Ovary (tissue), 7 donors: ENCODE measurements at regions not wholly inside any gene's neighbourhood (a gene's known extent, or its start where the extent isn't known, plus 50 kb on each side); places are given as distances from the start of the nearest gene placed in this dataset.

Experiments
- DNase-seq, 5 donors: peaks; one replicate each; pipeline ENCODE4 v3.0.0-alpha.2; 2019 to 2020
- H3K27ac ChIP-seq, 2 donors: fragments of 200-600 bp; one replicate each; pipeline versions ENCODE4 v1.5.1 to v1.8.0; 2019 to 2022
- H3K27me3 ChIP-seq: fragments of 200-600 bp; one replicate; pipeline ENCODE4 v1.8.0; 2022
- H3K36me3 ChIP-seq: fragments of 200-600 bp; sonication (generic); one replicate; pipeline ENCODE4 v1.5.1; 2019
- H3K4me1 ChIP-seq: one replicate; pipeline ENCODE4 v1.8.1; 2013; ENCODE audit warnings: mild to moderate bottlenecking, moderate library complexity; ENCODE audit not compliant: insufficient read depth
- H3K4me3 ChIP-seq: fragments of 200-600 bp; sonication (generic); one replicate; pipeline ENCODE4 v1.5.1; 2017
- H3K9me3 ChIP-seq, 2 donors: fragments of 200-600 bp in 1 of 2; sonication (generic) in 1 of 2; one replicate each; pipeline versions ENCODE4 v1.5.1 to v1.8.1; 2013 to 2019; ENCODE audit warnings: mild to moderate bottlenecking in 1 of 2, moderate library complexity in 1 of 2
- EP300 ChIP-seq: sonication (generic); formaldehyde crosslinking; IDR thresholded peaks from one replicate; pipeline ENCODE4 v1.6.1; 2017; ENCODE audit warnings: antibody characterized with exemption
- POLR2A ChIP-seq: fragments of 450-650 bp; IDR thresholded peaks from one replicate; pipeline ENCODE4 v1.6.1; 2017; ENCODE audit warnings: antibody characterized with exemption, mild to moderate bottlenecking, moderate library complexity
- WGBS, 3 donors: extraction: QIAGEN DNeasy Blood & Tissue Kit in 1 of 3; methylation state at CpG; one replicate each; pipeline versions ENCODE4 v1.1.5 to v1.1.7; 2013 to 2017; 5-methylcytosine and 5-hydroxymethylcytosine counted together
- intact Hi-C, 4 donors: fragments of 100-400 bp; cut with DNase I; formaldehyde crosslinking; loops; one replicate each; pipeline versions ENCODE4 v1.11.0 to v1.15.1; 2022 to 2023
- TF ChIP-seq, protein P1 (sequence below), 3 donors: fragments of 450-650 bp in 2 of 3; fragments of 200-600 bp in 1 of 3; IDR thresholded peaks; one replicate each; pipeline versions ENCODE4 v1.5.1 to v1.8.0; 2016 to 2022; ENCODE audit warnings: antibody characterized with exemption in 3 of 3, mild to moderate bottlenecking in 1 of 3
- donor health status: DM: no; HTN: no; CAD: no; lungs with moderate emphysema.
- donor health status: DM: no; HTN: no; CAD: no.
- donor health status: Bipolar disorder and iron deficiency.
- donor health status: DM: no; HTN: no; CAD: no.
- donor health status: DM: yes; HTN: yes; CAD: no.

DNA sequence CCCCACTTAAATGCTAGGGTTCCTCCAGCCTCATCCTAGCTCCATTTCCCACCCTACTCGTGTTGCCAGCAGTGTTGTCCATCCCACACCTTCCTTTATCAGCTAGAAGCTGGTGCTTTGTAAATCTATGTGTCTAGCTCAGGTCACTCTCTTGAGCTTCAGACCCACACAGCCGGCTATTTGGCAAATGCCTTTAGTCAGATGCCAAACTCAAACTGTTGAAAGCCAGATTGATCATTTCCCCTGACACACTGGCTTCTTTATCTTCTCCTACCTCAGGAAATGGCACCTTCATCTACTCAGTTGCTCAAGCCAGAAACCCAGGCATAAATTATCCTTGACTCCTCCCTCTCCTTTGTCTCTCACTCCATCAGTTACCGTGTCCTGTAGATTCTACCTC is 61.5 kb upstream of the TPM1 start:
- H3K27me3 ChIP-seq, result no peaks in the 10 kb centered on the region
- no peak overlapping the region for H3K27ac ChIP-seq
- H3K9me3 ChIP-seq, result no peaks in the 10 kb centered on the region
- H3K36me3 ChIP-seq, result no peaks in the 10 kb centered on the region
- no peak for DNase-seq
- WGBS, 3 donors, result 71 to 74% (median 73%) methylated on average over 3 of the region's 3 CpGs
- peaks cover 1% of the 10 kb centered on the region for H3K4me1 ChIP-seq
- TF ChIP-seq POLR2A (no peak), EP300 (no peak)
- TF ChIP-seq, protein P1, sequence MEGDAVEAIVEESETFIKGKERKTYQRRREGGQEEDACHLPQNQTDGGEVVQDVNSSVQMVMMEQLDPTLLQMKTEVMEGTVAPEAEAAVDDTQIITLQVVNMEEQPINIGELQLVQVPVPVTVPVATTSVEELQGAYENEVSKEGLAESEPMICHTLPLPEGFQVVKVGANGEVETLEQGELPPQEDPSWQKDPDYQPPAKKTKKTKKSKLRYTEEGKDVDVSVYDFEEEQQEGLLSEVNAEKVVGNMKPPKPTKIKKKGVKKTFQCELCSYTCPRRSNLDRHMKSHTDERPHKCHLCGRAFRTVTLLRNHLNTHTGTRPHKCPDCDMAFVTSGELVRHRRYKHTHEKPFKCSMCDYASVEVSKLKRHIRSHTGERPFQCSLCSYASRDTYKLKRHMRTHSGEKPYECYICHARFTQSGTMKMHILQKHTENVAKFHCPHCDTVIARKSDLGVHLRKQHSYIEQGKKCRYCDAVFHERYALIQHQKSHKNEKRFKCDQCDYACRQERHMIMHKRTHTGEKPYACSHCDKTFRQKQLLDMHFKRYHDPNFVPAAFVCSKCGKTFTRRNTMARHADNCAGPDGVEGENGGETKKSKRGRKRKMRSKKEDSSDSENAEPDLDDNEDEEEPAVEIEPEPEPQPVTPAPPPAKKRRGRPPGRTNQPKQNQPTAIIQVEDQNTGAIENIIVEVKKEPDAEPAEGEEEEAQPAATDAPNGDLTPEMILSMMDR (IDR thresholded peaks at IDR 0.05), result no peak
- intact Hi-C loops, result no loop called here
- no peak overlapping the region for H3K4me3 ChIP-seq

DNA sequence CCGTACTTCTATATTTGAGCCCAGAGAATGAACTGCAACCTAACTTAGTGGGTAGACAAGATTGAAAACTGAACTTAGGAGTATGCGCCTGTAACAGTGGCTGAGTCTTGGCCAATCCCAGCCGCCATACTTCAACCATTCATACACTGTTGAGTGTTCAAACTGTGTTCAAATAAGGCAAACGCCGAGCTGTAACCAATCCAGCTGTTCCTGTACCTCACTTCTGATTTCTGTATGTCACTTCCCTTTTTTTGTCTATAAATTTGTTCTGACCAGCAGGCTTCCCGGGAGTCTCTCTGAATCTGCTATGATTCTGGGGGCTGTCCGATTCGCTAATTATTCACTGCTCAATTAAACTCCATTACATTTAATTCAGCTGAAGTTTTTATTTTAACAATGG is 58.6 kb upstream of the TPM1 start:
- Histone ChIP-seq H3K27me3 (no peaks in the 10 kb centered on the region), H3K9me3 (no peaks in the 10 kb centered on the region), H3K4me3 (no peak overlapping the region), H3K27ac (no peak overlapping the region), H3K36me3 (no peaks in the 10 kb centered on the region), H3K4me1 (no peaks in the 10 kb centered on the region)
- 92 to 94% (median 93%) methylated on average over 8 of the region's 8 CpGs for WGBS, 3 donors
- DNase-seq, result no peak
- TF ChIP-seq EP300, result no peak
- TF ChIP-seq, protein P1 (IDR thresholded peaks at IDR 0.05), result no peak
- no peak for TF ChIP-seq POLR2A
- intact Hi-C loops, result no loop called here

DNA sequence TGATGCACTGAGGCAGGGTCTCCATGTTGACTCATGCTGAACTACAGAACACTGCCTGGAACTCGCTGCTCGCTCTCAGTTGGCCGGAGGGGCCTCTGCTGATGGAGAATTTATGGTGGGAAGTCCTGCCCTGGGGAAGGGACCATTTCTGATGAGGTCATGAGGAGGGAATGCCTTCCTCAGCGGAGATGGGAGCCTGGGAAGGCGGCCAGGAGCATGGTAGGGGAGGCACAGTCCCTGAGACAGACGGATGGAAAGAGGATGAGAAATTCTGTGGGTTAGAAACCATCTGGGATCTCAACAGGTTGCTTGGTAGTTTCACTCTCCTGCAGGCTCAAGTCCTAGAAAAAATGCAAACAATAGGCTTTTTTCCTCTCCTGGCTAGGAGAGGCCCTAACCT is 56.8 kb upstream of the TPM1 start:
- Histone ChIP-seq H3K36me3 (no peaks in the 10 kb centered on the region), H3K9me3 (no peaks in the 10 kb centered on the region), H3K27ac (no peak overlapping the region), H3K4me1 (no peaks in the 10 kb centered on the region), H3K27me3 (no peaks in the 10 kb centered on the region), H3K4me3 (no peak overlapping the region)
- no peak for DNase-seq
- intact Hi-C loops, result no loop called here
- 52 to 65% (median 54%) methylated on average over 6 of the region's 6 CpGs for WGBS, 3 donors
- TF ChIP-seq EP300, result no peak
- no peak for TF ChIP-seq POLR2A
- TF ChIP-seq, protein P1 (IDR thresholded peaks at IDR 0.05), result no peak

DNA sequence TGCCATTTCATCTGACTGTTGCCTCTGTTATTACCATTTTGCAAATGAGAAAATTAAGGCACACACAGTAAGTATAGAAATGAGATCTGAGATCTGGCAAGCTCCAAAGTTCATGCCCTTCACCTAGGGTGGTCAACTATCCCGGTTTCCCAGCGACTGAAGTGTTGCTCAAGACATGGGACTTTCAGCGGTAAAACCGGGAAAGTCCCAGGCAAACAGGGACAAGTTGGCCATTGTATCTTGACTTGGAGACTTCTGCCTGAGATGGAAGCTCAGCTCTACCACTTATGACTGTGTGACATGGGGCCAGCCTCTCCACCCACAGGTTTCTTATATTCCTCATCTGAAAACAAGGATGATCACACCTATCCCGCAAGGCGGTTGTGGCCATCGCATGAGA is 55.6 kb upstream of the TPM1 start:
- intact Hi-C loops, result no loop called here
- no peaks in the 10 kb centered on the region for H3K27me3 ChIP-seq
- TF ChIP-seq POLR2A, result no peak
- TF ChIP-seq, protein P1 (IDR thresholded peaks at IDR 0.05), result no peak
- no peak for TF ChIP-seq EP300
- no peak overlapping the region for H3K27ac ChIP-seq
- H3K36me3 ChIP-seq, result no peaks in the 10 kb centered on the region
- no peaks in the 10 kb centered on the region for H3K9me3 ChIP-seq
- no peak for DNase-seq
- 89 to 95% (median 95%) methylated on average over 7 of the region's 7 CpGs for WGBS, 3 donors
- H3K4me3 ChIP-seq, result no peak overlapping the region
- no peaks in the 10 kb centered on the region for H3K4me1 ChIP-seq

DNA sequence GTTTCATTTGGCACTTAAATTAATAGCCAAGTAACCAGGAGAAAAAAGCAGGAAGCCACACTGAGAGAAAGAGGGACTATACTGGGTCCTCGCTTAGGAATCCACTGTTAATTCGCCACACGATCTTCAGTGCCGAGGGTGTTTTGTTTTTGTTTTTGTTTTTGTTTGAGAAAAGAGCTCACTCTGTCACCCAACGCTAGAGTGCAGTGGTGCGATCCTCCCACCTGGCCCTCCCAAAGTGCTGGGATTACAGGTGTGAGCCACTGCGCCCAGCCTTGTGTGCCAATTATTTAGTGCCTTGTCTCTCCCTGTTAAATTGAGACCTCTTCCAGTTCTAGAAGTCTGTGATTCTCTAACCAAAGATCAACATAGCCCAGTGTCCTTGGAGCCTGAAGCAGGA is 53.8 kb upstream of the TPM1 start:
- H3K27ac ChIP-seq, result no peak overlapping the region
- H3K4me3 ChIP-seq, result no peak overlapping the region
- TF ChIP-seq, protein P1 (IDR thresholded peaks at IDR 0.05), result no peak
- no peak for TF ChIP-seq POLR2A
- no peak for TF ChIP-seq EP300
- intact Hi-C loops, result no loop called here
- H3K9me3 ChIP-seq, result no peaks in the 10 kb centered on the region
- WGBS, 3 donors, result 85 to 90% (median 86%) methylated on average over 7 of the region's 7 CpGs
- no peaks in the 10 kb centered on the region for H3K27me3 ChIP-seq
- no peaks in the 10 kb centered on the region for H3K36me3 ChIP-seq
- no peaks in the 10 kb centered on the region for H3K4me1 ChIP-seq
- no peak for DNase-seq
